ELF-1 (cell line): ENCODE measurements at regions not wholly inside any gene's neighbourhood (a gene's known extent, or its start where the extent isn't known, plus 50 kb on each side); places are given as distances from the start of the nearest gene placed in this dataset.
"Not testable (repeated sequence)": the region's sequence is repeated elsewhere in the genome, so short reads cannot be mapped to it uniquely, and the experiment has no call there.

Experiments used
- DNase-seq: peaks from one replicate; pipeline ENCODE4 v3.0.0-alpha.2; 2016; ENCODE audit warnings: low read depth, low spot score

- no peak for DNase-seq
Measured at GRCh38 chr2:106339609-106340008, 128.6 kb downstream of the RGPD3 start.

GRCh38 chr2:106339132-106339531, 129.1 kb downstream of the RGPD3 start:
- no peak for DNase-seq

GRCh38 chr2:106338043-106338442, 130.2 kb downstream of the RGPD3 start:
- DNase-seq = no peak

- no peak for DNase-seq
Measured at GRCh38 chr2:106336737-106337136, 131.5 kb downstream of the RGPD3 start.

- DNase-seq = no peak
Measured at GRCh38 chr2:106336108-106336507, 132.1 kb downstream of the RGPD3 start.

- DNase-seq = no peak
Measured at GRCh38 chr2:106334802-106335201, 133.4 kb downstream of the RGPD3 start.

GRCh38 chr2:106333253-106333873, 134.8 kb downstream of the RGPD3 start:
- not testable (repeated sequence) for DNase-seq

GRCh38 chr2:106332054-106332453, 136.2 kb downstream of the RGPD3 start:
- no peak for DNase-seq

- not testable (repeated sequence) for DNase-seq
Measured at GRCh38 chr2:106330384-106331261, 136.5 kb upstream of the UXS1 start.

- no peak for DNase-seq
Measured at GRCh38 chr2:106323337-106324013, 129.4 kb upstream of the UXS1 start.

GRCh38 chr2:106322281-106322680, 128.2 kb upstream of the UXS1 start:
- DNase-seq = no peak

GRCh38 chr2:106320439-106320838, 126.3 kb upstream of the UXS1 start:
- not testable (repeated sequence) for DNase-seq

GRCh38 chr2:106316915-106317314, 122.8 kb upstream of the UXS1 start:
- DNase-seq = no peak

GRCh38 chr2:106314444-106314843, 120.3 kb upstream of the UXS1 start:
- no peak for DNase-seq

GRCh38 chr2:106311041-106311370, 116.9 kb upstream of the UXS1 start:
- no peak for DNase-seq

GRCh38 chr2:106307860-106308259, 113.8 kb upstream of the UXS1 start:
- no peak for DNase-seq

- DNase-seq = no peak
Measured at GRCh38 chr2:106306387-106306786, 112.3 kb upstream of the UXS1 start.

- DNase-seq = no peak
Measured at GRCh38 chr2:106304612-106305184, 110.6 kb upstream of the UXS1 start.

- DNase-seq = no peak
Measured at GRCh38 chr2:106299696-106300095, 105.6 kb upstream of the UXS1 start.

GRCh38 chr2:106296182-106296815, 102.2 kb upstream of the UXS1 start:
- no peak for DNase-seq

GRCh38 chr2:106294182-106294581, 100.1 kb upstream of the UXS1 start:
- DNase-seq = no peak

- no peak for DNase-seq
Measured at GRCh38 chr2:106293271-106293783, 99.2 kb upstream of the UXS1 start.
